ENCODE measurements at regions not wholly inside any gene's neighbourhood (a gene's known extent, or its start where the extent isn't known, plus 50 kb on each side); places are given as distances from the start of the nearest gene placed in this dataset.

DNA sequence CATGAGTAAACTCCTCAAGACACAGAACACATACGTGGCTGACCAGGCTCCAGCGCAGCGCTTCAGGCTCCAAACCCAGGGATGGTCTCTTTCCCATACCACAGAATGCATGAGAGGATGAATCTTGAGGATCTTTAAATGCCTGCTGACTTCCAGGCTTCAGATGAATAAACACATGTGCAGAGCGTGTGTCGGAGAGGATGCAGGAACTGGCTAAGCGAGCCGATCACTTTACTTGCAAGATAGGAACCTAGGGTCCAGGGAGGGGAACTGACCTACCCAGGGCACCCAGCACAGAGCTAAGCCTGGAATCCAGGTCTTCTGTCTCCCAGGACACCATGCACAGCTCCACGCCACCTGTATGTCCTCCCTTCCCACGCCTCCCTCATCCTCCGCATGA, 209.8 kb downstream of the BCL11B start (continued):
- no peak for TF ChIP-seq KLF1 (tag by site-specific recombination; IDR thresholded peaks at IDR 0.05)
- TF ChIP-seq ZBTB7A (tag by site-specific recombination; IDR thresholded peaks at IDR 0.05; ENCODE audit: low read depth), result no peak
- TF ChIP-seq ZNF701 (tag by site-specific recombination; IDR thresholded peaks at IDR 0.05), result no peak
- TF ChIP-seq, protein P1, sequence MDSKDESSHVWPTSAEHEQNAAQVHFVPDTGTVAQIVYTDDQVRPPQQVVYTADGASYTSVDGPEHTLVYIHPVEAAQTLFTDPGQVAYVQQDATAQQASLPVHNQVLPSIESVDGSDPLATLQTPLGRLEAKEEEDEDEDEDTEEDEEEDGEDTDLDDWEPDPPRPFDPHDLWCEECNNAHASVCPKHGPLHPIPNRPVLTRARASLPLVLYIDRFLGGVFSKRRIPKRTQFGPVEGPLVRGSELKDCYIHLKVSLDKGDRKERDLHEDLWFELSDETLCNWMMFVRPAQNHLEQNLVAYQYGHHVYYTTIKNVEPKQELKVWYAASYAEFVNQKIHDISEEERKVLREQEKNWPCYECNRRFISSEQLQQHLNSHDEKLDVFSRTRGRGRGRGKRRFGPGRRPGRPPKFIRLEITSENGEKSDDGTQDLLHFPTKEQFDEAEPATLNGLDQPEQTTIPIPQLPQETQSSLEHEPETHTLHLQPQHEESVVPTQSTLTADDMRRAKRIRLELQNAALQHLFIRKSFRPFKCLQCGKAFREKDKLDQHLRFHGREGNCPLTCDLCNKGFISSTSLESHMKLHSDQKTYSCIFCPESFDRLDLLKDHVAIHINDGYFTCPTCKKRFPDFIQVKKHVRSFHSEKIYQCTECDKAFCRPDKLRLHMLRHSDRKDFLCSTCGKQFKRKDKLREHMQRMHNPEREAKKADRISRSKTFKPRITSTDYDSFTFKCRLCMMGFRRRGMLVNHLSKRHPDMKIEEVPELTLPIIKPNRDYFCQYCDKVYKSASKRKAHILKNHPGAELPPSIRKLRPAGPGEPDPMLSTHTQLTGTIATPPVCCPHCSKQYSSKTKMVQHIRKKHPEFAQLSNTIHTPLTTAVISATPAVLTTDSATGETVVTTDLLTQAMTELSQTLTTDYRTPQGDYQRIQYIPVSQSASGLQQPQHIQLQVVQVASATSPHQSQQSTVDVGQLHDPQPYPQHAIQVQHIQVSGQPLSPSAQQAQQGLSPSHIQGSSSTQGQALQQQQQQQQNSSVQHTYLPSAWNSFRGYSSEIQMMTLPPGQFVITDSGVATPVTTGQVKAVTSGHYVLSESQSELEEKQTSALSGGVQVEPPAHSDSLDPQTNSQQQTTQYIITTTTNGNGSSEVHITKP (tag by site-specific recombination; IDR thresholded peaks at IDR 0.05), result no peak

DNA sequence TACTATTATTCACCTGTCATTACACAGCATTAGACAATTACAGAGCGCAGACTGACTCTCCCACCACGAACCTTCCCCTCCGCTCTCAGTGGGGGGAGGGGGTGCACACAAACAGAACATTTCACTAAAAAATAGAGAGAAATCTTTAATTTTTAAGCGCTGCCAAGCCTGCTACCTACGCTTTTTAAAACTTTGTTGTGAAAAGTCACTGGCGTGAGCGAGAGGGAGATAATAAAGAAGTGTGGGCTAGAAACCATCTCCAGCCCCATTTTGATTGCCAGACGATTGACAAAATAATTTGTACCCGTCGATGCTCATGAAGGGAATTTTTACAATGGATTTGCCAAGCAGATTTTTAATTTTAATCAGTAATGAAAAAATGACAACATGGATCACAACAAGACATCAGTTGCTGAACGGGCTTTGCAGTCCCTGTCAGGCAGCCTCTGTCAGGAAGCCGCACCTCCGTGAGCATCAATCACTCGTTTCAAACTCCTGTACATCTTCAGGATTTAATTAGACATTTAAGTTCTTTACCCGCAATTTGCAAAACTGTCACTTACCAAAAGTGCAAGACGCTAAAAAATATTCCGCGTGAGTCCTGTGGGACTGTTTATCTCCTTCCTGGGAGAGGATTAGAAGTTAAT, 209.1 kb downstream of the BCL11B start:
- TF ChIP-seq, protein P2, sequence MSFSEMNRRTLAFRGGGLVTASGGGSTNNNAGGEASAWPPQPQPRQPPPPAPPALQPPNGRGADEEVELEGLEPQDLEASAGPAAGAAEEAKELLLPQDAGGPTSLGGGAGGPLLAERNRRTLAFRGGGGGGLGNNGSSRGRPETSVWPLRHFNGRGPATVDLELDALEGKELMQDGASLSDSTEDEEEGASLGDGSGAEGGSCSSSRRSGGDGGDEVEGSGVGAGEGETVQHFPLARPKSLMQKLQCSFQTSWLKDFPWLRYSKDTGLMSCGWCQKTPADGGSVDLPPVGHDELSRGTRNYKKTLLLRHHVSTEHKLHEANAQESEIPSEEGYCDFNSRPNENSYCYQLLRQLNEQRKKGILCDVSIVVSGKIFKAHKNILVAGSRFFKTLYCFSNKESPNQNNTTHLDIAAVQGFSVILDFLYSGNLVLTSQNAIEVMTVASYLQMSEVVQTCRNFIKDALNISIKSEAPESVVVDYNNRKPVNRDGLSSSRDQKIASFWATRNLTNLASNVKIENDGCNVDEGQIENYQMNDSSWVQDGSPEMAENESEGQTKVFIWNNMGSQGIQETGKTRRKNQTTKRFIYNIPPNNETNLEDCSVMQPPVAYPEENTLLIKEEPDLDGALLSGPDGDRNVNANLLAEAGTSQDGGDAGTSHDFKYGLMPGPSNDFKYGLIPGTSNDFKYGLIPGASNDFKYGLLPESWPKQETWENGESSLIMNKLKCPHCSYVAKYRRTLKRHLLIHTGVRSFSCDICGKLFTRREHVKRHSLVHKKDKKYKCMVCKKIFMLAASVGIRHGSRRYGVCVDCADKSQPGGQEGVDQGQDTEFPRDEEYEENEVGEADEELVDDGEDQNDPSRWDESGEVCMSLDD (tag by site-specific recombination; IDR thresholded peaks at IDR 0.05), result no peak
- TF ChIP-seq YY1 (tag by site-specific recombination; IDR thresholded peaks at IDR 0.05) (no peak), ZNF121 (tag by site-specific recombination; IDR thresholded peaks at IDR 0.05) (no peak), ZNF341 (tag by site-specific recombination; IDR thresholded peaks at IDR 0.05; ENCODE audit: low read depth) (no peak), HOXA7 (CRISPR knock-in tag; IDR thresholded peaks at IDR 0.05; ENCODE audit: borderline replicate concordance) (no peak), ZNF112 (tag by site-specific recombination; IDR thresholded peaks at IDR 0.05) (no peak), ZNF10 (tag by site-specific recombination; IDR thresholded peaks at IDR 0.05) (no peak), ZNF624 (tag by site-specific recombination; IDR thresholded peaks at IDR 0.05) (no peak)
- TF ChIP-seq, protein P3, sequence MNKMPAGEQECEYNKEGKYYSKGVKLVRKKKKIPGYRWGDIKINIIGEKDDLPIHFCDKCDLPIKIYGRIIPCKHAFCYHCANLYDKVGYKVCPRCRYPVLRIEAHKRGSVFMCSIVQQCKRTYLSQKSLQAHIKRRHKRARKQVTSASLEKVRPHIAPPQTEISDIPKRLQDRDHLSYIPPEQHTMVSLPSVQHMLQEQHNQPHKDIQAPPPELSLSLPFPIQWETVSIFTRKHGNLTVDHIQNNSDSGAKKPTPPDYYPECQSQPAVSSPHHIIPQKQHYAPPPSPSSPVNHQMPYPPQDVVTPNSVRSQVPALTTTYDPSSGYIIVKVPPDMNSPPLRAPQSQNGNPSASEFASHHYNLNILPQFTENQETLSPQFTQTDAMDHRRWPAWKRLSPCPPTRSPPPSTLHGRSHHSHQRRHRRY (tag by site-specific recombination; IDR thresholded peaks at IDR 0.05), result no peak
- TF ChIP-seq, protein P4, sequence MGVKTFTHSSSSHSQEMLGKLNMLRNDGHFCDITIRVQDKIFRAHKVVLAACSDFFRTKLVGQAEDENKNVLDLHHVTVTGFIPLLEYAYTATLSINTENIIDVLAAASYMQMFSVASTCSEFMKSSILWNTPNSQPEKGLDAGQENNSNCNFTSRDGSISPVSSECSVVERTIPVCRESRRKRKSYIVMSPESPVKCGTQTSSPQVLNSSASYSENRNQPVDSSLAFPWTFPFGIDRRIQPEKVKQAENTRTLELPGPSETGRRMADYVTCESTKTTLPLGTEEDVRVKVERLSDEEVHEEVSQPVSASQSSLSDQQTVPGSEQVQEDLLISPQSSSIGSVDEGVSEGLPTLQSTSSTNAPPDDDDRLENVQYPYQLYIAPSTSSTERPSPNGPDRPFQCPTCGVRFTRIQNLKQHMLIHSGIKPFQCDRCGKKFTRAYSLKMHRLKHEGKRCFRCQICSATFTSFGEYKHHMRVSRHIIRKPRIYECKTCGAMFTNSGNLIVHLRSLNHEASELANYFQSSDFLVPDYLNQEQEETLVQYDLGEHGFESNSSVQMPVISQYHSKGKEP (tag by site-specific recombination; IDR thresholded peaks at IDR 0.05), result no peak
- Histone ChIP-seq H3K4me3 (ENCODE audit: low read depth, low read length) (no peak overlapping the region), H3K9me3 (ENCODE audit: control insufficient read depth, insufficient read depth, low read depth, low read length) (no peaks in the 10 kb centered on the region), H3K27ac (ENCODE audit: extremely low read depth, low read depth, low read length) (no peak overlapping the region), H3K36me3 (ENCODE audit: control insufficient read depth in 2 of 2, insufficient read depth in 1 of 2, low read length in 2 of 2) (no peaks in the 10 kb centered on the region), H3K4me1 (ENCODE audit: control insufficient read depth, insufficient read depth, low read length) (no peaks in the 10 kb centered on the region)
- ChIA-PET CTCF (no interaction called here), POLR2A (no interaction called here)
